ENCODE measurements at regions not wholly inside any gene's neighbourhood (a gene's known extent, or its start where the extent isn't known, plus 50 kb on each side); places are given as distances from the start of the nearest gene placed in this dataset.

GRCh38 chr1:72481420-72481970 lies 199.2 kb upstream of the NEGR1 start:
- Histone ChIP-seq H3K4me3 (no peak overlapping the region), H3K27me3 (no peaks in the 10 kb centered on the region), H3K9me3 (no peaks in the 10 kb centered on the region), H3K36me3 (no peaks in the 10 kb centered on the region), H3K27ac (no peak overlapping the region), H3K4me1 (ENCODE audit: insufficient read depth) (no peaks in the 10 kb centered on the region)
- intact Hi-C loops (cut with DNase I) = no loop called here
- no peak for DNase-seq
- WGBS, 3 donors = 93 to 98% (median 96%) methylated on average over 5 of the region's 5 CpGs
- TF ChIP-seq POLR2A (IDR thresholded peaks at IDR 0.05) (no peak), CTCF (IDR thresholded peaks at IDR 0.05) (no peak), EP300 (IDR thresholded peaks at IDR 0.05) (no peak)

GRCh38 chr1:72466376-72466775 lies 184.0 kb upstream of the NEGR1 start:
- WGBS, 3 donors = 49 to 65% (median 59%) methylated on average over 1 of the region's 1 CpG
- intact Hi-C loops (cut with DNase I) = no loop called here

GRCh38 chr1:72462186-72462905 lies 180.0 kb upstream of the NEGR1 start:
- no peak for DNase-seq
- Histone ChIP-seq H3K4me3 (no peak overlapping the region), H3K9me3 (no peaks in the 10 kb centered on the region), H3K36me3 (no peaks in the 10 kb centered on the region), H3K4me1 (ENCODE audit: insufficient read depth) (no peaks in the 10 kb centered on the region), H3K27me3 (no peaks in the 10 kb centered on the region), H3K27ac (no peak overlapping the region)
- TF ChIP-seq EP300 (IDR thresholded peaks at IDR 0.05) = no peak
- no peak for TF ChIP-seq CTCF (IDR thresholded peaks at IDR 0.05)
- TF ChIP-seq POLR2A (IDR thresholded peaks at IDR 0.05) = no peak
- intact Hi-C loops (cut with DNase I) = no loop called here
- 73 to 78% (median 75%) methylated on average over 3 of the region's 3 CpGs for WGBS, 3 donors

More at GRCh38 chr1:72466376-72466775, 184.0 kb upstream of the NEGR1 start:
- no peak overlapping the region for H3K27ac ChIP-seq
- H3K27me3 ChIP-seq = no peaks in the 10 kb centered on the region
- H3K4me1 ChIP-seq (ENCODE audit: insufficient read depth) = no peaks in the 10 kb centered on the region
- TF ChIP-seq CTCF (IDR thresholded peaks at IDR 0.05) = no peak
- TF ChIP-seq EP300 (IDR thresholded peaks at IDR 0.05) = no peak
- TF ChIP-seq POLR2A (IDR thresholded peaks at IDR 0.05) = no peak
- no peak for DNase-seq
- H3K36me3 ChIP-seq = no peaks in the 10 kb centered on the region
- no peaks in the 10 kb centered on the region for H3K9me3 ChIP-seq
- H3K4me3 ChIP-seq = no peak overlapping the region

GRCh38 chr1:72442262-72442661 lies 159.9 kb upstream of the NEGR1 start:
- no peaks in the 10 kb centered on the region for H3K4me1 ChIP-seq (ENCODE audit: insufficient read depth)
- no peak for TF ChIP-seq EP300 (IDR thresholded peaks at IDR 0.05)
- TF ChIP-seq CTCF (IDR thresholded peaks at IDR 0.05) = no peak
- no peak for TF ChIP-seq POLR2A (IDR thresholded peaks at IDR 0.05)
- intact Hi-C loops (cut with DNase I) = no loop called here
- DNase-seq = no peak
- H3K9me3 ChIP-seq = no peaks in the 10 kb centered on the region
- H3K27me3 ChIP-seq = no peaks in the 10 kb centered on the region
- 58 to 65% (median 63%) methylated on average over 3 of the region's 3 CpGs for WGBS, 3 donors
- no peak overlapping the region for H3K27ac ChIP-seq
- no peak overlapping the region for H3K4me3 ChIP-seq
- H3K36me3 ChIP-seq = no peaks in the 10 kb centered on the region

Measured in ovary (tissue), 7 donors.